IPS-20b (cell line): ENCODE measurements at regions not wholly inside any gene's neighbourhood (a gene's known extent, or its start where the extent isn't known, plus 50 kb on each side); places are given as distances from the start of the nearest gene placed in this dataset.

Source experiments
- H3K27ac ChIP-seq: one replicate; pipeline ENCODE4 v1.5.1; 2013; ENCODE audit warnings: low read length
- H3K27me3 ChIP-seq: 2 replicates; pipeline ENCODE4 v1.6.1; 2013; ENCODE audit warnings: mild to moderate bottlenecking, low read length, inconsistent platforms; ENCODE audit not compliant: insufficient read depth
- H3K36me3 ChIP-seq: 2 replicates; pipeline ENCODE4 v1.6.1; 2013; ENCODE audit warnings: low read depth, mild to moderate bottlenecking, inconsistent platforms, low read length, moderate library complexity; ENCODE audit not compliant: insufficient read depth
- H3K4me1 ChIP-seq: 2 replicates; pipeline ENCODE4 v1.6.1; 2013; ENCODE audit warnings: mild to moderate bottlenecking, control low read depth, inconsistent platforms, low read length, moderate library complexity; ENCODE audit not compliant: insufficient read depth
- H3K4me3 ChIP-seq: 2 replicates; pipeline ENCODE4 v1.5.1; 2013; ENCODE audit warnings: mild to moderate bottlenecking, low read length, inconsistent platforms
- H3K9ac ChIP-seq: 2 replicates; pipeline ENCODE4 v1.6.1; 2013; ENCODE audit warnings: low read depth, mild to moderate bottlenecking, inconsistent platforms, low read length, moderate library complexity
- H3K9me3 ChIP-seq: 2 replicates; pipeline ENCODE4 v1.6.1; 2013; ENCODE audit warnings: mild to moderate bottlenecking, low read depth, low read length, inconsistent platforms; ENCODE audit not compliant: insufficient read depth

- Histone ChIP-seq H3K9ac (no peak overlapping the region), H3K4me1 (no peaks in the 10 kb centered on the region), H3K36me3 (no peaks in the 10 kb centered on the region), H3K9me3 (no peaks in the 10 kb centered on the region), H3K4me3 (no peak overlapping the region), H3K27ac (no peak overlapping the region), H3K27me3 (no peaks in the 10 kb centered on the region)
These were observed 353.3 kb upstream of the SYNCRIP start for GRCh38 chr6:85996034-85996375.

- Histone ChIP-seq H3K4me3 (no peak overlapping the region), H3K27me3 (no peaks in the 10 kb centered on the region), H3K9me3 (no peaks in the 10 kb centered on the region), H3K9ac (no peak overlapping the region), H3K4me1 (no peaks in the 10 kb centered on the region), H3K36me3 (no peaks in the 10 kb centered on the region), H3K27ac (no peak overlapping the region)
These were observed 352.8 kb upstream of the SYNCRIP start for GRCh38 chr6:85995339-85996033.

- no peaks in the 10 kb centered on the region for H3K36me3 ChIP-seq
These were observed 344.0 kb upstream of the SYNCRIP start for GRCh38 chr6:85986681-85987080.

GRCh38 chr6:85983032-85983659 lies 340.5 kb upstream of the SYNCRIP start:
- Histone ChIP-seq H3K27ac (no peak overlapping the region), H3K9ac (no peak overlapping the region), H3K4me1 (no peaks in the 10 kb centered on the region), H3K27me3 (no peaks in the 10 kb centered on the region), H3K9me3 (no peaks in the 10 kb centered on the region; the same call in 1 of the 2 replicates), H3K4me3 (no peak overlapping the region), H3K36me3 (no peaks in the 10 kb centered on the region)

More at GRCh38 chr6:85986681-85987080, 344.0 kb upstream of the SYNCRIP start:
- no peak overlapping the region for H3K9ac ChIP-seq
- no peaks in the 10 kb centered on the region for H3K27me3 ChIP-seq
- no peaks in the 10 kb centered on the region for H3K4me1 ChIP-seq
- no peaks in the 10 kb centered on the region; the same call in 1 of the 2 replicates for H3K9me3 ChIP-seq
- no peak overlapping the region for H3K4me3 ChIP-seq
- no peak overlapping the region for H3K27ac ChIP-seq

GRCh38 chr6:85977661-85978060 lies 335.0 kb upstream of the SYNCRIP start:
- Histone ChIP-seq H3K4me1 (no peaks in the 10 kb centered on the region), H3K9me3 (no peaks in the 10 kb centered on the region), H3K36me3 (no peaks in the 10 kb centered on the region), H3K4me3 (no peak overlapping the region), H3K27me3 (no peaks in the 10 kb centered on the region), H3K9ac (no peak overlapping the region), H3K27ac (no peak overlapping the region)

GRCh38 chr6:85975957-85976356 lies 333.3 kb upstream of the SYNCRIP start:
- no peaks in the 10 kb centered on the region for H3K9me3 ChIP-seq
- H3K4me1 ChIP-seq, result no peaks in the 10 kb centered on the region
- no peaks in the 10 kb centered on the region for H3K36me3 ChIP-seq
- no peak overlapping the region for H3K4me3 ChIP-seq
- H3K9ac ChIP-seq, result no peak overlapping the region
- no peaks in the 10 kb centered on the region for H3K27me3 ChIP-seq
- no peak overlapping the region for H3K27ac ChIP-seq

DNA sequence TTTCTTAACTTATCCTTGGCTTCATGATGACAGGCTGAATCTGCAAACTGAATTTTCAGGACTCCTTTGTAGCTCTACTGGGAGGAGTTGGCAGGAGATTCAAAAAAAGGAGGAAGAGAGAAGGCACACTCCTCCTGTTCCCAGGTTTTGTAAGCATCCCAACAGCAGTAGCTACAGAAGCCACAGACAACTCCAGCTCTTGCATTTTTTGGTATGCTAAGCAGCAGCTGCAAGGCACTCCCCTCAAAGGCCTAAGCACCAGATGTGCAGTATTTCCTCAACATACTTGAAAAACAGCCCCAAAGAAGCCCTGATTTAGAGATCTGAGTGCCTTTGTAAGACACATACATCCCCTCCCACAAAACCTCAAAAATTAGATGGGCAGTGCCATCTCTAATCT lies 328.6 kb upstream of the SYNCRIP start:
- Histone ChIP-seq H3K4me3 (no peak overlapping the region), H3K9ac (no peak overlapping the region), H3K36me3 (no peaks in the 10 kb centered on the region), H3K27ac (no peak overlapping the region), H3K4me1 (no peaks in the 10 kb centered on the region), H3K9me3 (no peaks in the 10 kb centered on the region), H3K27me3 (no peaks in the 10 kb centered on the region)

DNA sequence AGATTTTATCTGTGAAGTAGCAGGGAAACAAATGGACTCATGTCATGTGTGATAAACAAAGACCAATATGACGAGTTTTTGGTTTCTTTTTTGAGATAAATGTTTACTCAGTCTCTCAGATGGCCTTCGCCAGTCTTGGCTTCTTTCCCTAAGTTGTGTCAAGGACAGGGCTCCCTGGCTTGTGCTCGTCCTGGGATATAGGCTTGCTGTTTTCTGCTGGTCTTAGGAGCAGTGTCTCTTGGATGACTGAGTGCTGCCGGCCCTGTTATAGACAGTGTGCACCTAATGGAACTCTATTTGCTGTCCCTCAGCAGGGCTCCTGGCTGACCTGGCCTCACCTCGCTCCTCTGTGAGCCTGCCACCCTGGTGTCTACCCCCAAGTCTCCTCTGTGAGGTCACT lies 324.1 kb upstream of the SYNCRIP start:
- no peak overlapping the region for H3K27ac ChIP-seq
- H3K4me1 ChIP-seq, result no peaks in the 10 kb centered on the region
- H3K4me3 ChIP-seq, result no peak overlapping the region
- no peaks in the 10 kb centered on the region for H3K27me3 ChIP-seq
- H3K9ac ChIP-seq, result no peak overlapping the region
- no peaks in the 10 kb centered on the region for H3K36me3 ChIP-seq
- no peaks in the 10 kb centered on the region for H3K9me3 ChIP-seq

- Histone ChIP-seq H3K27me3 (no peaks in the 10 kb centered on the region), H3K36me3 (no peaks in the 10 kb centered on the region), H3K4me1 (no peaks in the 10 kb centered on the region)
These were observed 319.1 kb upstream of the SYNCRIP start for GRCh38 chr6:85961746-85962145.

DNA sequence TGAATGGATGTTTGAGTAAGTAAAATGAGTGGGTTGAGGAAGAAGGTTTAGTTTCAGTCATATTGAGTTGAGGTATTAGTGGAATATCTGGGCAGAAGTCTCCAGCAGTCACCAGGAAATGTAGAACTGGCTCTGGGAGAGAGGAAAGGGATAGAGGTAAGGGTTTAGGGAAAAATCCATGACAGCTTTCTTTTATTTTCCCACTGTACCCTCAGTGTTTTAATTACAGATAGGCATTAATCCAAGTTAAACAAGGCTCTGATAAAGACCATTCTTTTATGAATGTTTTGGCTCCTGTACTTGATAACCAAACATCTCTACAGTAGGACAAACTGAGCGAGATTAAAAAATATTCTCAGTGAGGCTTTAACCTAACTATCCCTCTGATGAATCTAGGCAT lies 318.4 kb upstream of the SYNCRIP start:
- Histone ChIP-seq H3K27me3 (no peaks in the 10 kb centered on the region), H3K27ac (no peak overlapping the region), H3K9me3 (peaks cover 10% of the 10 kb centered on the region), H3K9ac (no peak overlapping the region), H3K4me1 (no peaks in the 10 kb centered on the region), H3K4me3 (no peak overlapping the region), H3K36me3 (no peaks in the 10 kb centered on the region)

More at GRCh38 chr6:85961746-85962145, 319.1 kb upstream of the SYNCRIP start:
- H3K4me3 ChIP-seq, result no peak overlapping the region
- peaks cover 10% of the 10 kb centered on the region for H3K9me3 ChIP-seq
- H3K27ac ChIP-seq, result no peak overlapping the region
- no peak overlapping the region for H3K9ac ChIP-seq

DNA sequence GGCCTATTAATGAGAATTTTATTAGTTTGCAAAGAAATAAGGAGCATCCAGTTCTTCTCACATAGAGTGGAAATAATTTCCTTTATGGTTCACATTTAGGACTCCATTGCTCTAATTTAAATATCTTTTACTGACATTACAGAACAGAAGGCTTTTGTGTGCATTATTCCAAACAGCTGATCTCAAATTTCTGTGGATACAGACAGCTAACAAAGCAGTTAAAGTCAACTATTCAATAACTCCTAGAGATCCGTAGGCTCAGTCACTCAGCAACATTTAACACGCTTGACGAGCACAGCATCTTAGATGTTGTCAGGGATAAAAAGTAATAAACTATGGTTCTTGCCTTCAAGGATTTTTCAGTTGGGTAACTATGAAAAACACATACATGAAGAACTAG lies 305.8 kb upstream of the SYNCRIP start:
- H3K9me3 ChIP-seq, result no peaks in the 10 kb centered on the region
- no peaks in the 10 kb centered on the region for H3K27me3 ChIP-seq
- H3K36me3 ChIP-seq, result no peaks in the 10 kb centered on the region
- H3K4me1 ChIP-seq, result no peaks in the 10 kb centered on the region
- H3K4me3 ChIP-seq, result no peak overlapping the region
- no peak overlapping the region for H3K9ac ChIP-seq
- no peak overlapping the region for H3K27ac ChIP-seq

DNA sequence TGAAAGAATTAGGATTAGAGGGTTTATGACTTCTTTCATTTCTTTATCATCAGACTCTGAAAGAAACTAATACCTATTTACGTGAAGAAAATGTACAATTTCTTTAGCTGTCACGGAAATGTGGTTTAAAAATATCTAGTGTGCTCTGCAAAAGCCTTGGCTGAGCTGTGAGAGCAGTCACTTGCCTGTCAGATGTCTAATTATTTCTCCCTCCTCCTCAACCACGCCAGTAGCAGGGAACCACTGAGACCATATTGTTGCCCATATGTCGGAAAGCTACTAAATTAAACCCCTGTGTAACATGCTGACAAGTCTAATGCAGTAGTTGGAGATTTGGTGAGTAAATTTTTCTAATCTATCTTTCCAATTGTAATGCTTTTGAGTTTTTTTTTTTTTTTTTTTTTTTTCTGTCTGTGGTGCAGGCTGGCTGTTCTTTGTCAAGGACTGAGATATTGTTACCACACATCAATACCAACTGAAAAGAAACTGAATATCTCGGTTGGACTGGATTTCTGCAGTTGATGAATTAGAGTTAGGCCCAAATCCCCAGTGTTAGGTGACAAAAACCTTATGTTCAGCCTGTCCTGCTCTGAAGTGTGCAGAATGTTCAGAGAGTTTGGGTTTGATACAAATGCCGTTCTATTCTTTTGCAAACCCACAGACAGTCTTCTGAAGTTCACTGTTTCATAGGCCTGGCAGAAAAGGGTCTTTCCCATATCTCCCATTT lies 302.9 kb upstream of the SYNCRIP start:
- no peaks in the 10 kb centered on the region for H3K36me3 ChIP-seq
- no peak overlapping the region for H3K9ac ChIP-seq
- no peaks in the 10 kb centered on the region for H3K9me3 ChIP-seq
- H3K4me1 ChIP-seq, result no peaks in the 10 kb centered on the region
- H3K27me3 ChIP-seq, result no peaks in the 10 kb centered on the region
- no peak overlapping the region for H3K27ac ChIP-seq
- H3K4me3 ChIP-seq, result no peak overlapping the region
